NCI-H510A (cell line): ENCODE measurements at regions not wholly inside any gene's neighbourhood (a gene's known extent, or its start where the extent isn't known, plus 50 kb on each side); places are given as distances from the start of the nearest gene placed in this dataset.
"Not testable (repeated sequence)": the region's sequence is repeated elsewhere in the genome, so short reads cannot be mapped to it uniquely, and the experiment has no call there.

Source experiments
- DNase-seq: peaks from one replicate; lab custom pipeline; 2025; lab: John Stamatoyannopoulos, UW

- DNase-seq = no peak
These were observed 542.1 kb downstream of the UQCRFS1 start for GRCh38 chr19:28670836-28671235.

DNA sequence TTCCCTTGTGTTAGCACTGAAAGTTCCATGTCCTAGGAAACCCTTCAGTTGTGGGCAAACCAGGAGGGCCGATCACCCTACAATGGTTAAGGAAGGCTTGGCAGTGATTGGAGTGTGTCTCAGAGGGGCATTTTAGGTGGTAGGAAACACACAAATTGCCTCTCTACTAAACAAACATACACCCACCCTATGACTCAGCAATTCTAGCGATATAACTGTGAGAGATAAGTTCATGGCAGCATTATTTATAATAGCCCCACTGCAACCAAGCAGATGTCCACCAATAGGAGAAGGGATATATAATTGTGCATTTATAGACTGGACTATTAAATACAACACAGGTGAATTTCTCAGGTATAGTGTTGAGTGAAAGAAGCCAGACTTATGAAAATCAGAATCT lies 543.1 kb downstream of the UQCRFS1 start:
- no peak for DNase-seq

DNA sequence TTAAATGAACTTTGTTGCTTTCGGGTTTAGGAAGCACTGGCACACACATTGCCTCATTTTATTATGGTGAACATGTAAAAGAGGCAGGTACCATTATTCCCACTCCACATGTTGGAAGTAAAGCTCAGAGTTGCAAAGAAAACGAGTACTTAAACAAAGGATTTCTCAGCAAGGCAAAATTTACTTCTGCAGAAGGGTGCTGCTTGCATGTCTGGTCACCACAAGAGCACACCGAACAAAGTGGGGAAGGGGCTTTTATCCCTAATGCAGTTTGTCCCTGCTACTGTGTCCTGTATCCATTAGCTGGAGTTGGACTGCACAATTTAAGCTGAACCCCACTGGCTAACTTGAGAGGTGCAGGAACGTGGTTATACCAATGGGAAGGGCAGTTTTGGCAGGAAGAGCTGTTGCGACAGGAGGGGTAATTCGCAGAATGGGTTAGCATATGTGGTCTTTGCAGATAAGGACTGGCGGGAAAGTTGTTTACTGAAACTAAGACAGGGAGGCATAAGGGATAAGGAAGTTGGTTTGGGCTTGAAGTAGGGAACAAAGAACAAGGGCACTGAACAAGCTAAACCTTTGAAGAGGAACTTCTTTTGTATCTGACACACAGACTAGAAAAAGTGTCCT lies 545.5 kb downstream of the UQCRFS1 start:
- DNase-seq = no peak

- no peak for DNase-seq
These were observed 547.2 kb downstream of the UQCRFS1 start for GRCh38 chr19:28665748-28666147.

GRCh38 chr19:28656644-28657043 lies 556.3 kb downstream of the UQCRFS1 start:
- no peak for DNase-seq

GRCh38 chr19:28655054-28655453 lies 557.9 kb downstream of the UQCRFS1 start:
- no peak for DNase-seq

GRCh38 chr19:28652765-28653164 lies 560.2 kb downstream of the UQCRFS1 start:
- DNase-seq = no peak

DNA sequence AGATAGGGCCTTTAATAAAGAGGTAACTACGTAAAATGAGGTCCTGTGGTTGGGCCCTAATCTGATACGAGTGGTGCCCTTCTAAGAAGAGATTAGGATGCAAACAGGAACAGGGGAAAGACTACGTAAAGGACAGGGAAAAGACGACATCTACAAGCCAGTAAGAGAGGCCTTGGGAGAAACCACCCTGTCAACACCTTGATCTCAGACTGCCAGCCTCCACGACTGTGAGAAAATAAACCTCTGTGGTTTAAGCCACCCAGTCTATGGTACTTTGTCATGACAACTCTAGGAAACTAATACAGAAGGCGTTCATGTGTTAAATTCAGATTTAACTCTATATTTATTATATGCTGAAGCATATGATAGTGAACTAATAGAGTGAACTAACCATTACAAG lies 566.3 kb downstream of the UQCRFS1 start:
- no peak for DNase-seq

- DNase-seq = no peak
These were observed 568.7 kb downstream of the UQCRFS1 start for GRCh38 chr19:28644169-28644775.

GRCh38 chr19:28642787-28643683 lies 569.9 kb downstream of the UQCRFS1 start:
- DNase-seq = no peak

GRCh38 chr19:28641395-28641794 lies 571.6 kb downstream of the UQCRFS1 start:
- no peak for DNase-seq

- DNase-seq = no peak
These were observed 572.4 kb downstream of the UQCRFS1 start for GRCh38 chr19:28640506-28640905.

GRCh38 chr19:28638445-28638844 lies 574.5 kb downstream of the UQCRFS1 start:
- DNase-seq = no peak

- no peak for DNase-seq
These were observed 576.2 kb downstream of the UQCRFS1 start for GRCh38 chr19:28636706-28637105.

DNA sequence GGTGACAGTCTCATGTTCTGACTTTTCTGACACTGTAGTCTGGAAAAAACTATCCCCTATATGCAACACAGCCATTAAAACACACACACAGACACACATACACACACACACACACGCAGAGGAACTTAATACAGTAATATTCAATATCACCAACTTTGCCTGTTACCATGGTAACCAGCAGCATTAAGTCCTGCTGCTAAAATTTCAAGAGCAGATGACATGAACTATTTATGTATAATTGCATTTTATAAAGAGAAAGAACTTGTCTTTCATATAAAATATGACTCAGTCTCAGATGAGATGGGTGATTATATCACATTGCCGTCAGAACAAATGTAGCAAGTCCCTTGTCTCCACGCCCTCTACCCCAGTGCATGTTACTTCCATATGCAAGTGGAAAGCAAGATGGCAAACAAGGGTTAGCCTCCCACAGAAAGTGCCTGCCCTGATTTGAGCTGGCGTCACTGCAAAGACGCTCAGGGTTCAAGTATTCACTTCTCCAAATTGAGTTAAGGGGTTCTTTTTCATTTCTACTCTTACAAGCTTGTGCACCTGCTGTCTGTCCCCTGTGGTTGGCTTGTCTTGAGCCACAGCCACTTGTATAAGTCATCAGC lies 576.8 kb downstream of the UQCRFS1 start:
- DNase-seq = no peak

- no peak for DNase-seq
These were observed 578.1 kb downstream of the UQCRFS1 start for GRCh38 chr19:28634837-28635236.

- DNase-seq = no peak
These were observed 579.0 kb downstream of the UQCRFS1 start for GRCh38 chr19:28634019-28634328.

DNA sequence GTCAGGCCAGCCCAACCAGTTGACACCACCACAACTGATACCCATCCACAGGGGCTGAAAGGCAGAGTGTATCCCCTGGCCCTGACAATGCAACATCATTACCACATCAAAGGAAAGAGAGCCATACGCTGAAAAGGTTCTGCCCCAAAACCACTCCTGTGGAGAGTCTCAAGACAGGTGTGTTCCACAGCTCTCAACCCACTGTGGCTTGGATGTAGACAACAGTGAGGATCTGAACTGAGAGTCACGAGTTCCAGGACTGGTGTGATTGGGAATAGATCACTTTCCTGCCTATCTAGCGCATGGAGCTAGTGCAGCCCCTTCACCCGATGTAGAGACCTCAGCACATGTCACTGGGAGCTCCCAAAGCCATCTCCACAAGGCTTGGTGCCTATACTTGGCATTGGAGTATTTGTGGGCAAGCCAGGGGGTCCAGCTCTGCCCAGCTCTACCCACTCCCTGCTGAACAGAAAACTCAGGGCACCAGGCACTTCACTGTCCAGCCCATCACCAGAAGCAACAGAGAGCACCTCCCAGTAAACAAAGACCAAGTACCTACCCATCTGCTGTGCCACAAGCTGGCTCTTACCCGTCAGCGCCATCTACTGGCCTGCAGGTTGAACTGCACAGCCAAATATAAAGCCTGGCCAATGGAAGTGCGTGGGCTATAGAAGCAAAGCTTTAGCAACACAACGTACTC lies 579.5 kb downstream of the UQCRFS1 start:
- no peak for DNase-seq

- DNase-seq = no peak
These were observed 580.4 kb downstream of the UQCRFS1 start for GRCh38 chr19:28632371-28633080.

GRCh38 chr19:28631961-28632360 lies 581.0 kb downstream of the UQCRFS1 start:
- no peak for DNase-seq

DNA sequence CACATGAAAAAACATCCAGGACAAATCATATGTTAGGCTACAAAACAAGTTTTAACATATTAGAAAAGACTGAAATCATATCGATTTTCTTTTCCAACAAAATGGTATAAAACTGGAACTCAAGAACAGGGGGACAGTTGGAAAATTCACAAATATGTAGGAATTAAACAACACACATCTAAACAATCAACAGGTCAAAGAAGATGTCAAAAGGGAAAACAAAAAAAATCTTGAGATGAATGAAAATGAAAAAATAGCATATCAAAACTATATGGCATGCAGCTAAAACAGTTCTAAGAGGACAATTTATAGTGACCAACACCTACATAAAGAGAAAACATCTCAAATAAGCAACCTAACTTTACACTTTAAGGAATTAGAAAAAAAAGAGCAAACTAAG lies 585.3 kb downstream of the UQCRFS1 start:
- DNase-seq = no peak

DNA sequence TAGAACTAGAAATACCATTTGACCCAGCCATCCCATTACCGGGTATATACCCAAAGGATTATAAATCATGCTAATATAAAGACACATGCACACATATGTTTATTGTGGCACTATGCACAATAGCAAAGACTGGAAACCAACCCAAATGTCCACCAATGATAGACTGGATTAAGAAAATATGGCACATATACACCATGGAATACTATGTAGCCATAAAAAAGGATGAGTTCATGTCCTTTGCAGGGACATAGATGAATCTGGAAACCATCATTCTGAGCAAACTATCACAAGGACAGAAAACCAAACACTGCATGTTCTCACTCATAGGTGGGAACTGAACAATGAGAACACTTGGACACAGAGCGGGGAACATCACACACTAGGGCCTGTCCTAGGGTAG lies 586.5 kb downstream of the UQCRFS1 start:
- DNase-seq = not testable (repeated sequence)
